Activated T-helper 2 cell treated with anti-CD3 and anti-CD28 coated beads, Interferon-gamma antibody, Interleukin-2, Interleukin-4, amounts not matched to agents 10 μg/mL and 5 μg/mL and 100 μg/mL, durations not matched to agents 14 hours and 24 hours and 36 hours (primary cell): ENCODE measurements at regions not wholly inside any gene's neighbourhood (a gene's known extent, or its start where the extent isn't known, plus 50 kb on each side); places are given as distances from the start of the nearest gene placed in this dataset.

ENCODE experiments used
- DNase-seq: peaks from one replicate; pipeline ENCODE4 v3.0.0; 2021; ENCODE audit warnings: low spot score
- H3K27ac Mint-ChIP-seq: one replicate; pipeline ENCODE4 v1.8.0; 2021; ENCODE audit warnings: mixed read lengths
- H3K27me3 Mint-ChIP-seq: one replicate; pipeline ENCODE4 v1.8.0; 2021; ENCODE audit warnings: low read depth, mixed read lengths
- H3K36me3 Mint-ChIP-seq: one replicate; pipeline ENCODE4 v1.8.0; 2021; ENCODE audit warnings: low read depth, mixed read lengths
- H3K4me1 Mint-ChIP-seq: one replicate; pipeline ENCODE4 v1.8.0; 2021; ENCODE audit warnings: low read depth, mixed read lengths
- H3K4me3 Mint-ChIP-seq: one replicate; pipeline ENCODE4 v1.8.0; 2021; ENCODE audit warnings: low read depth, mild to moderate bottlenecking, moderate library complexity, mixed read lengths
- H3K9me3 Mint-ChIP-seq: one replicate; pipeline ENCODE4 v1.8.0; 2021; ENCODE audit warnings: mixed read lengths
- intact Hi-C: fragments of 100-400 bp; cut with micrococcal nuclease; formaldehyde crosslinking; loops from one replicate; pipeline ENCODE4 v1.15.1; 2023

DNA sequence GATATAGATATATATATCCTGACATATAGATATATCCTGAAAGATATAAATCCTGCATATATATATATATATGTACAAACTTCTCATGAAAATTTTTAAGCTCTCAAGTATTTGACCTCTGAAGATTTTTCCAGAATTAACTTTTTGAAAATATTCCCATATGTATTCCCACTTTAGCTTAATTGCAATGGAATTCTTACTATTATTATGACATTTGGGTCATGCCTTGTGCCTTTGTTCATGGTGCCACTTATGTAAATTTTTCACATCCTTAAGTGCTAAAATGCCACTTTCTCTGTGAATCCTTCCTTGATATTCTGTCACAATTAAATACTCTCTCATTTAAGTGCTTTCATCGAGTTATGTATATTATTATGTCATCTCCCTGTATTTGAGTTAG, 398.2 kb upstream of the SEL1L start:
- Mint-ChIP-seq H3K9me3 (no peaks in the 10 kb centered on the region), H3K27me3 (no peaks in the 10 kb centered on the region), H3K4me1 (no peaks in the 10 kb centered on the region), H3K36me3 (no peaks in the 10 kb centered on the region), H3K4me3 (no peak overlapping the region), H3K27ac (no peak overlapping the region)
- no peak for DNase-seq
- intact Hi-C loops = no loop called here

DNA sequence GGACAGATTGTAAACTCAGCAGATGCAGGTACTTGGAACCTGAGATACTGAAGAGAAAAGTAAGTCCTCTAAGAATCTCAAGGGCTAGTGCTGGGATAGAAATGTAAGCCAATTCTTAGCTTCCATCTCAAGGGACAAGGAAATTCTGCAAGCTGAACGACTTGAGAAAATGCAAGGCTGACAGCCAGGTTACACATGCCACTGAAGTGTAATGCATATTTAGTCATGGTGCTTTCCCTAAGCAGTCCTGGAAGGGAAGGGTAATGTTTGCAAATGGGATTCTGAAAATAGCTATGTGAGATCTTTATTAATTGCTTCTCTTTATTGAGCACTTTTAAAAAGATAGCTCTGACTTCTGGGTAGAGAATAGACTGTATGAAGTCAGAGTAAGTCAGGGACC, 402.7 kb upstream of the SEL1L start:
- no peaks in the 10 kb centered on the region for H3K4me1 Mint-ChIP-seq
- DNase-seq = no peak
- H3K4me3 Mint-ChIP-seq = no peak overlapping the region
- no peaks in the 10 kb centered on the region for H3K27me3 Mint-ChIP-seq
- H3K9me3 Mint-ChIP-seq = no peaks in the 10 kb centered on the region
- H3K36me3 Mint-ChIP-seq = no peaks in the 10 kb centered on the region
- no peak overlapping the region for H3K27ac Mint-ChIP-seq
- intact Hi-C loops = no loop called here

DNA sequence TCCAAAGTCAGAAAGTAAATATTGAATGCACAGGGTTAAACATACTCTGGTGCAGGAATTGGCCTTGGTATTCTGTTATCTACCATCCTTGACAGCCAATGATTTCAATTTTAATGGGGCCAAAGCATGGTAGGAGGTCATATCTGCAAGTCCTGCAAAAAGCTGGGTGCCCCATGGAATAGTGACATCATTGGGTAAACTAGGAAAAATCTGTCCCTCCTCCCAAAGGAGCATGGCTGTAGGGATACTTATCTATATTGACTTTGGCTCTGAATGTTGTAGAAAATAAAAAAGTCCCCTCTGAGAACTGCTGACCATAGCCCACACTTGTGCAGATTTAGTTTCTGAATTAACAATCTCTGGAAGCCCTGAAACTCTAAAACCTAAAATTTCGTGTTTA, 403.2 kb upstream of the SEL1L start:
- Mint-ChIP-seq H3K4me3 (no peak overlapping the region), H3K27ac (no peak overlapping the region), H3K36me3 (no peaks in the 10 kb centered on the region), H3K9me3 (no peaks in the 10 kb centered on the region), H3K4me1 (no peaks in the 10 kb centered on the region), H3K27me3 (no peaks in the 10 kb centered on the region)
- intact Hi-C loops = no loop called here
- no peak for DNase-seq

DNA sequence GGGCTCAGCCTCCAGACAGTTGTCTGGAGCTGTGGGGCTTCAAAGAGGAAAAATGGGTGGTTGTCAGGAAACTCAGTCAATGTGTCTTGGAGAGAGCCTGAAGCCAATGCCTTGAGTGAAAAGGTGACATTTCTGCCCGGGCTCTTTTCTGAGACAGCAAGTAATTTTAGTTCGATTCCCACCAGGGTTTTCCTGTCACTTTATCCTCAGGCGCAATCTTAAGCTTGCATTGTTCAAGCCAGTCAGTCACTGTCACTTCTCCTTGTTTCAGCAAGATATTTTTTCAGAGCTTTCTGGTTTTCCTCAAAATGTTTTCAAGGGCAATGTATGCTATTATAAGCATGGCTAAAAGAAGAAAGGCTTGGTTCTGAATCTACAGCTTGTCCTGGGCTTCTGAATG, 404.7 kb upstream of the SEL1L start:
- intact Hi-C loops = no loop called here
- H3K27ac Mint-ChIP-seq = no peak overlapping the region

DNA sequence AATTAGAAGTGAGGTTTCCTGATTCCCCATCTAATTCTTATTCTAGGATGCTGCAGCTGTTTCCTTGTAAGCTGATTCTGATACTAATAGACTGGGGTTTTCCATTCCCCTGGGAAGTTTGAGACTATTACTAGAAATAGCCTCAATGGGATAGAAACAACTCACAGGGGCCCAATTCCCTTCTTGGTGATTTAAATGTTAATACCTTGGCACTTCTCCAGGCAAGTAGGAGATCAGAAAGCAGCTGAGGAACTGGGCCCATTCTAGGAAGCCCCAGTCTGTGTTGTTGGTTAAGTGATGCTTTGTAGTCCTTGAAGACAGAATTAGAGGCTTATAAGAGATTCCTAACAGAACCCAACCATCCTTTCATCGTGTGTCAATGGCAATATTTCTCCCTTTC, 407.0 kb upstream of the SEL1L start:
- no peak for DNase-seq
- Mint-ChIP-seq H3K27ac (no peak overlapping the region), H3K4me1 (no peaks in the 10 kb centered on the region), H3K36me3 (no peaks in the 10 kb centered on the region), H3K27me3 (no peaks in the 10 kb centered on the region), H3K4me3 (no peak overlapping the region), H3K9me3 (no peaks in the 10 kb centered on the region)
- intact Hi-C loops = no loop called here

More for the DNA sequence above, 404.7 kb upstream of the SEL1L start:
- no peaks in the 10 kb centered on the region for H3K9me3 Mint-ChIP-seq
- H3K4me3 Mint-ChIP-seq = no peak overlapping the region
- DNase-seq = no peak
- no peaks in the 10 kb centered on the region for H3K36me3 Mint-ChIP-seq
- no peaks in the 10 kb centered on the region for H3K4me1 Mint-ChIP-seq
- no peaks in the 10 kb centered on the region for H3K27me3 Mint-ChIP-seq

DNA sequence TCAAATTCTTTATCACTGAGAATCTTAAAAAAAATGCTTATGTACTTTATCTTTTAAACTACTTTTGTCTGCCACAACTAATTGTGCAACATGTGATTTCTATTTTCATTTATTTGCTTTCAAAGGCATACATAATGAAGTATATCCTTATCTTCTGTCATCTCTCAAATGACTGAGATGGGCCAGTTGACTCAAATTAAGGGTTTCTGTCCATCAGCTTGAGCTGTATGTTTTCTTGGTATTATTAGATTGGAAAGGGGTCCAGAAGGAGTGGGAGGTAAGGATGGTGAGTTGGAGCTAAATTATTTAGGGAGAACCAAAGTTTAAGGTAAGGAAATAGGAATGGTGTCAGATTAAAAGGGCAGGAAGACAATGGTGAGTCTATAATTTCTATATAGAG, 408.4 kb upstream of the SEL1L start:
- H3K4me3 Mint-ChIP-seq = no peak overlapping the region
- no peaks in the 10 kb centered on the region for H3K36me3 Mint-ChIP-seq
- H3K4me1 Mint-ChIP-seq = no peaks in the 10 kb centered on the region
- no peak for DNase-seq
- H3K27me3 Mint-ChIP-seq = no peaks in the 10 kb centered on the region
- intact Hi-C loops = no loop called here
- no peak overlapping the region for H3K27ac Mint-ChIP-seq
- peaks cover 1% of the 10 kb centered on the region for H3K9me3 Mint-ChIP-seq

DNA sequence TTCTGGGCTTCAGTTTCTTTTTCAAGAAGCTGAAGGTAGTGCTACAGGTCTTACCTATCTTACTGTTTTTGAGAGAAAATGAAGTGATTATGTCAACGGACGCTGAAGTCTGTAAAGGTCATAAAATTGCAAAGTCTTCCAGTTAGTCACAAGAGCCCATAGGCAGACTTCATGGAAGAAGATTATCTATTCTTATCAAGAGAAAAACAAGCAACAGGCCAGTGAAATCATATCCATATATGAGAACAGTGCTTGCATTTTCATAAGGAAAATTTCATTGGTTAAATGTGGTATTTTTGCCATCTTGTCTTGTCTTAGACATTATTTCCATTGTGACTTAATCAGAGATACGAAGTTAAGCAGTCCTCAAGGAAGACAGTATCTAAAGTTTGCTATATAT, 412.7 kb upstream of the SEL1L start:
- peaks cover 4% of the 10 kb centered on the region for H3K9me3 Mint-ChIP-seq
- intact Hi-C loops = no loop called here
- H3K27ac Mint-ChIP-seq = no peak overlapping the region
- H3K36me3 Mint-ChIP-seq = no peaks in the 10 kb centered on the region
- DNase-seq = no peak
- H3K4me3 Mint-ChIP-seq = no peak overlapping the region
- H3K4me1 Mint-ChIP-seq = no peaks in the 10 kb centered on the region
- no peaks in the 10 kb centered on the region for H3K27me3 Mint-ChIP-seq

DNA sequence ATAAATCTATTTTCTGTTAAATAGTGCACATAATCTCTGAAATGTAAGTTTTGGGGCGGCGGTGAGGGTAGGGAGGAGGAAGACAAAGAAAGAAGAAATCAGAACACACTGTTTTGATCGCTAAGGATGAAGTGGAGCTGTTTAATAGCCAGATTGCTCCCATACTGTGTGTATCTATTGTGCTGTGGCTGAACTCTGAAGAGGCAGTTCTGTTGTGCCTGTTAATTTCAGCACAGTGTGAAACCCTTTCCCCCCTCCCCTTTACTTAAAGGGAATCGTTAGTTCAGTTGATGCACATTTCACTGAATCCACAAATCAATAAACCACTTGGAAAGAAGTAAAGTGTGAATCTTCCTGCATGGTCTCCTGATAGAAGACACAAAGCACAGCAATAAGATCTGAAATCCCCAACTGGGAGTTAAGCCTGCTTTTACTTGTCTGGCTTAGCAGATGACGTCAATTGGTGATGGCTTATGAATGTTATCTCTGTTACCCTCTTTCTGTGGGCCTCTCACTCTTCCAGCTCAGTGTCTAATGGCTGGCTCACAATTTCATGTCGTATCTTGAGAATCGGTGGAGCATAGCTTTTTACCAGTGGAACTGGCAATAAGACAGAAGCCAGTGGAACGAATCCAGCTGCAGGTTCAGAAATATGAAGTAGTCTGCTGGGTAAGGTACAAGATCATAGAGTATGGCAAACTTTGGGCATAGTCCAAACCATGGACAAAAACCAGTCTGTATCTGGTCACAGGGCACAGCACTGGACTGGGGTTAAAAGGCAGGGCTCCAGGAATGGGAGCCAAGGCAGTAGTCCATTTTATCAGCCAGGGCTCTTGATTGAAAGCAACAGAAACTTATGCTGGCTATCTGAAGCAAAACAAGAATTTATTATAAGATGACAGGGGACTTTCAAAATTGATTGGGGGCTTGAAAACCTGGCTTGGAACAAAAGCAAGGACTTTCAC, 413.5 kb upstream of the SEL1L start:
- no peaks in the 10 kb centered on the region for H3K27me3 Mint-ChIP-seq
- DNase-seq = no peak
- H3K27ac Mint-ChIP-seq = no peak overlapping the region
- H3K4me1 Mint-ChIP-seq = no peaks in the 10 kb centered on the region
- peaks cover 4% of the 10 kb centered on the region for H3K9me3 Mint-ChIP-seq
- no peaks in the 10 kb centered on the region for H3K36me3 Mint-ChIP-seq
- no peak overlapping the region for H3K4me3 Mint-ChIP-seq
- intact Hi-C loops = no loop called here

DNA sequence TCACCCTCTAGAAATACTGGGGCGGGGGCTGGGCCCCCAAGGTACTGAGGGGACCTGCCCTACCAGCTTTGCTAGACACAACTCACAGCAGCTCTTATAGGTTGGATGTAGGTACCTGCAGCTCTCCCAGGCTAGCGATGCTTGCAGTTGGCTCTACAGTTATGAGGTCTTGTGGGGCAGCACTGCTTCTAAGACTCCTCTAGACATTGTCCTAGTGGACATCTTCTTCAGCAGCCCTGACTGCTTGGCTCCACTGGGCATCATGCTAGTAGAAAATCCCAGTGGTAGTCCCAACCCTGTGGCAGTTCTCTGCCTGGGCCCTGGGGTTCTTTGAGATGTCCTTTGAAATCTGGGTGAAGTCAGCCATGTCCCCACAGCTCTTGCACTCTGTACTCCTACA, 419.3 kb upstream of the SEL1L start:
- no peaks in the 10 kb centered on the region for H3K4me1 Mint-ChIP-seq
- DNase-seq = no peak
- no peak overlapping the region for H3K4me3 Mint-ChIP-seq
- no peaks in the 10 kb centered on the region for H3K36me3 Mint-ChIP-seq
- intact Hi-C loops = no loop called here
- H3K27ac Mint-ChIP-seq = no peak overlapping the region
- no peaks in the 10 kb centered on the region for H3K27me3 Mint-ChIP-seq
- H3K9me3 Mint-ChIP-seq = no peaks in the 10 kb centered on the region

DNA sequence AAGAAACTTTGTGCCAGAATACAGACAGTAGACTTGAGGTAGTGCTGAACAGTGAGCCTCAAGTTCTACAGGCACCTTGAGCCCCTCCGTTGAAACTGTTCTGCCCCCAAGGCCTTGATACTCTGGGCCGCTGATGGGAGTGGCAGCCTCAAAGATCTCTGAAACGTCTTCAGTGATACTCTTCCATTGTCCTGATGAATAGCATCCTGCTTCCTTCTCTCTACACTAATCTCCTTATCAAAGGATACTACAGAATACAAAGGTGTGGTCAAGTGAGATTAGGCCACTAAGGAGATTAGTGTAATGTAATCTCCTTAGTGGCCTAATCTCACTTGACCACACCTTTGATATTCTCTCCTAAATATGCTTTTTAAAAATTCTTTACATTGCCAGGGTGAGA, 419.8 kb upstream of the SEL1L start:
- no peak for DNase-seq
- Mint-ChIP-seq H3K4me1 (no peaks in the 10 kb centered on the region), H3K4me3 (no peak overlapping the region), H3K36me3 (no peaks in the 10 kb centered on the region), H3K27ac (no peak overlapping the region), H3K9me3 (no peaks in the 10 kb centered on the region), H3K27me3 (no peaks in the 10 kb centered on the region)
- intact Hi-C loops = no loop called here

DNA sequence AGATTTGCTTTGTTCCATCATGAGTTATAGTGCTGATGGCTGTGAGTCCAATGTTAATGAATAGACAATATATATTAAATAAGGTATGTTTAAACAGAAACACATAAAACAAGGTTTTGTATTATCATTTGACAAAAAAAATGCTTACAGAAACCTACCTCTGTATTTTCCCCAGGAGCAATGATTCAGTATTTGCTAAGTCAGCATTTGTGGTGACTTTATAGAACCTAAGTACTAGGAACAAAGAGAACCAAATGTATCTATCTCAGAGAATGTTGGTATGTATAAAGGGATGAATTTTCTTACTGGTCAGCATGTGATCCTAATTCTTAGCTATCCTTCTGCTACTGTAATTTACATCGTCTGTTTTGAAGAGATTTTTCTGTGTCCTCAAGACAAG, 421.5 kb upstream of the SEL1L start:
- intact Hi-C loops = no loop called here
- H3K9me3 Mint-ChIP-seq = no peaks in the 10 kb centered on the region
- H3K27me3 Mint-ChIP-seq = no peaks in the 10 kb centered on the region
- no peaks in the 10 kb centered on the region for H3K4me1 Mint-ChIP-seq
- H3K36me3 Mint-ChIP-seq = no peaks in the 10 kb centered on the region
- no peak overlapping the region for H3K27ac Mint-ChIP-seq
- no peak for DNase-seq
- no peak overlapping the region for H3K4me3 Mint-ChIP-seq

DNA sequence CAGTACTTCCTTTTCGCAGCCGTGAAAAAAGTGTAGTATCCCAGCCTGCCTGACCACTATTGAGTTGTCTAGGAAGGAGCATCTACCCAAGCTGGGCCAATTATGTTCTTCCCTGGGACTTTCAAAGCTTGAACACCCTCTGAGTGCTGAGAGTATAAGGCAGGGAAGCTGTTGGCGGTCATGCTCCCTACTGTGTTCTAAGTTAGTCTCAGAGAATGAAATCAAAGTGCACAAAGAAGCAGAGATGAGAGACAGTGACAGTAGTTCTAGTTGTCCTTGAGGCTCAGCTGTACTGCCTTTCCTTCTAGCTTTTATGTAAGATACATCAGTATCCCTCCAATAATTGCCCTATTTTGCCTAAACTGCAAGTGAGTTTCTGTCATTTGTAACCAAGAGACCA, 427.1 kb upstream of the SEL1L start:
- intact Hi-C loops = no loop called here
- no peak for DNase-seq
- H3K4me1 Mint-ChIP-seq = no peaks in the 10 kb centered on the region
- H3K27me3 Mint-ChIP-seq = no peaks in the 10 kb centered on the region
- no peak overlapping the region for H3K27ac Mint-ChIP-seq
- H3K4me3 Mint-ChIP-seq = no peak overlapping the region
- H3K9me3 Mint-ChIP-seq = no peaks in the 10 kb centered on the region
- no peaks in the 10 kb centered on the region for H3K36me3 Mint-ChIP-seq

DNA sequence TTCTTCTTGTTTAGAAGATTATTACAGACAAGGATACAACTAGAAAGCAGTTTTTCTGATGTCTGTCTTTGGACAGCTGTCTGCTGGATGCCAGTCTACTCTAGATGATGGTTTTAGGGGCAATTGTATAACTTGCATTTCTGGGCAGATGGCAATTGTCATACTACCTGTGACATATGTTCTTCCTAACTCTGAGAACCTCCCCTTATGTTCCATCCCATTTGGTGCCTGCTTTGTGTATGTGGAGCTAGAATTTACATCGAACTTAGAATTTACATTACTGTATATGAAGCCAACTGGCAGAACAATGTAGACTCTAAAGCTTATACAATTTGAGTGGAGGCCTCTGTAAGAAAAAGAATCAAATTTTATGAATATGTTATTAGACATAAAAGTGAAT, 430.2 kb upstream of the SEL1L start:
- Mint-ChIP-seq H3K4me1 (no peaks in the 10 kb centered on the region), H3K4me3 (no peak overlapping the region), H3K36me3 (no peaks in the 10 kb centered on the region), H3K27me3 (no peaks in the 10 kb centered on the region), H3K27ac (no peak overlapping the region), H3K9me3 (no peaks in the 10 kb centered on the region)
- intact Hi-C loops = no loop called here
- DNase-seq = no peak

DNA sequence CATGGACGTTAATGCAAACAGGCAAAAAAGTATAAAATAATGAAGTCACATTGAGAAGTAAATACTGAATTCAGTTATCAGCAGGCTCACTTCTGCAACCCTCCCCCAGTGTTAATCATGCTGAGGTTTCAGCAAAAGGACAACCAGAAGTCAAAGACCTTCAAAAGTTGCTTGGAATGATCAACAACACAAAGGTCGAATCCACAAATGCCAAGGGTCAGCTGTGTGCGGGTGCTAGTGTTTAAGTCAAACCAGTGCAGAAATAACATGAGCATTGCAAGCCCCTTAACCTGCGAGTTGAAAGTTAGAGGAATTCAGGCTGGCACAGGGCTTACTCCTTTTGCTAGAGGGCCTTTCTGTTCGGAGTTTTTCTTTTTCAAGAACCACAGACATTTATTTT, 436.7 kb upstream of the SEL1L start:
- Mint-ChIP-seq H3K4me3 (no peak overlapping the region), H3K9me3 (no peaks in the 10 kb centered on the region), H3K4me1 (no peaks in the 10 kb centered on the region), H3K36me3 (no peaks in the 10 kb centered on the region), H3K27me3 (no peaks in the 10 kb centered on the region), H3K27ac (no peak overlapping the region)
- no peak for DNase-seq
- intact Hi-C loops = no loop called here
